Activated naive CD4-positive, alpha-beta T cell treated with anti-CD3 and anti-CD28 coated beads for 36 hours (primary cell): ENCODE measurements at regions not wholly inside any gene's neighbourhood (a gene's known extent, or its start where the extent isn't known, plus 50 kb on each side); places are given as distances from the start of the nearest gene placed in this dataset.

Experiments used
- CTCF ChIA-PET: fragments of 350-600 bp; sonication (Branson Sonifier 250); formaldehyde crosslinking; loops from one replicate; lab custom pipeline; 2021; ENCODE audit warnings: antibody characterized with exemption; lab: Charles Lee
- DNase-seq: peaks from one replicate; pipeline ENCODE4 v3.0.0-alpha.2; 2020
- H3K27ac Mint-ChIP-seq: one replicate; pipeline ENCODE4 v1.8.0; 2021; ENCODE audit warnings: mild to moderate bottlenecking, mixed read lengths
- H3K27me3 Mint-ChIP-seq: one replicate; pipeline ENCODE4 v1.8.0; 2021; ENCODE audit warnings: low read depth, mixed read lengths
- H3K36me3 Mint-ChIP-seq: one replicate; pipeline ENCODE4 v1.8.0; 2021; ENCODE audit warnings: low read depth, mixed read lengths
- H3K4me1 Mint-ChIP-seq: one replicate; pipeline ENCODE4 v1.8.0; 2021; ENCODE audit warnings: low read depth, mixed read lengths
- H3K4me3 Mint-ChIP-seq: one replicate; pipeline ENCODE4 v1.8.0; 2021; ENCODE audit warnings: mild to moderate bottlenecking, moderate library complexity, mixed read lengths
- H3K9me3 Mint-ChIP-seq: one replicate; pipeline ENCODE4 v1.8.0; 2021; ENCODE audit warnings: mixed read lengths
- intact Hi-C: fragments of 100-400 bp; cut with micrococcal nuclease; formaldehyde crosslinking; loops from one replicate; pipeline ENCODE4 v1.15.1; 2023

GRCh38 chr4:93957186-93957585 is 128.6 kb downstream of the ATOH1 start:
- Mint-ChIP-seq H3K4me3 (no peak overlapping the region), H3K4me1 (no peaks in the 10 kb centered on the region), H3K27ac (no peak overlapping the region), H3K36me3 (no peaks in the 10 kb centered on the region), H3K9me3 (peaks cover 6% of the 10 kb centered on the region), H3K27me3 (no peaks in the 10 kb centered on the region)
- intact Hi-C loops = no loop called here
- CTCF ChIA-PET = no interaction called here
- DNase-seq = no peak

GRCh38 chr4:93960450-93960849 is 131.9 kb downstream of the ATOH1 start:
- no peak for DNase-seq
- Mint-ChIP-seq H3K9me3 (peaks cover 6% of the 10 kb centered on the region), H3K27me3 (no peaks in the 10 kb centered on the region), H3K36me3 (no peaks in the 10 kb centered on the region), H3K27ac (no peak overlapping the region), H3K4me1 (no peaks in the 10 kb centered on the region), H3K4me3 (no peak overlapping the region)
- intact Hi-C loops = no loop called here
- CTCF ChIA-PET = no interaction called here

GRCh38 chr4:93960916-93961315 is 132.4 kb downstream of the ATOH1 start:
- Mint-ChIP-seq H3K36me3 (no peaks in the 10 kb centered on the region), H3K9me3 (peaks cover 6% of the 10 kb centered on the region), H3K27ac (no peak overlapping the region), H3K4me3 (no peak overlapping the region), H3K4me1 (no peaks in the 10 kb centered on the region), H3K27me3 (no peaks in the 10 kb centered on the region)
- CTCF ChIA-PET = no interaction called here
- intact Hi-C loops = no loop called here
- DNase-seq = no peak

GRCh38 chr4:93981594-93981993 is 153.0 kb downstream of the ATOH1 start:
- H3K36me3 Mint-ChIP-seq = no peaks in the 10 kb centered on the region
- H3K4me3 Mint-ChIP-seq = no peak overlapping the region
- peaks cover 3% of the 10 kb centered on the region for H3K27me3 Mint-ChIP-seq
- no peaks in the 10 kb centered on the region for H3K4me1 Mint-ChIP-seq
- intact Hi-C loops = no loop called here
- no peak overlapping the region for H3K27ac Mint-ChIP-seq
- CTCF ChIA-PET = no interaction called here
- peaks cover 5% of the 10 kb centered on the region for H3K9me3 Mint-ChIP-seq
- no peak for DNase-seq

- Mint-ChIP-seq H3K9me3 (peaks cover 6% of the 10 kb centered on the region), H3K4me1 (no peaks in the 10 kb centered on the region), H3K4me3 (no peak overlapping the region), H3K27me3 (peaks cover 3% of the 10 kb centered on the region), H3K36me3 (no peaks in the 10 kb centered on the region), H3K27ac (no peak overlapping the region)
- intact Hi-C loops = no loop called here
- no peak for DNase-seq
- CTCF ChIA-PET = no interaction called here
These were observed 153.7 kb downstream of the ATOH1 start for GRCh38 chr4:93982255-93982654.

- CTCF ChIA-PET = no interaction called here
- H3K27ac Mint-ChIP-seq = no peak overlapping the region
- peaks cover 6% of the 10 kb centered on the region for H3K9me3 Mint-ChIP-seq
- no peak for DNase-seq
- no peaks in the 10 kb centered on the region for H3K36me3 Mint-ChIP-seq
- peaks cover 3% of the 10 kb centered on the region for H3K27me3 Mint-ChIP-seq
- H3K4me3 Mint-ChIP-seq = no peak overlapping the region
- no peaks in the 10 kb centered on the region for H3K4me1 Mint-ChIP-seq
- intact Hi-C loops = no loop called here
These were observed 154.6 kb downstream of the ATOH1 start for GRCh38 chr4:93983140-93983539.

- Mint-ChIP-seq H3K9me3 (no peaks in the 10 kb centered on the region), H3K27ac (no peak overlapping the region), H3K36me3 (no peaks in the 10 kb centered on the region), H3K4me1 (no peaks in the 10 kb centered on the region), H3K27me3 (no peaks in the 10 kb centered on the region), H3K4me3 (no peak overlapping the region)
- CTCF ChIA-PET = no interaction called here
- intact Hi-C loops = no loop called here
- no peak for DNase-seq
These were observed 165.8 kb downstream of the ATOH1 start for GRCh38 chr4:93994175-93994994.

- Mint-ChIP-seq H3K4me1 (no peaks in the 10 kb centered on the region), H3K9me3 (peaks cover 1% of the 10 kb centered on the region), H3K27ac (no peak overlapping the region), H3K27me3 (no peaks in the 10 kb centered on the region), H3K36me3 (no peaks in the 10 kb centered on the region), H3K4me3 (no peak overlapping the region)
- DNase-seq = no peak
- intact Hi-C loops = no loop called here
- CTCF ChIA-PET = no interaction called here
These were observed 168.3 kb downstream of the ATOH1 start for GRCh38 chr4:93996895-93997294.

- CTCF ChIA-PET = no interaction called here
- intact Hi-C loops = no loop called here
- Mint-ChIP-seq H3K9me3 (peaks cover 1% of the 10 kb centered on the region), H3K27ac (no peak overlapping the region), H3K27me3 (no peaks in the 10 kb centered on the region), H3K4me1 (no peaks in the 10 kb centered on the region), H3K36me3 (no peaks in the 10 kb centered on the region), H3K4me3 (no peak overlapping the region)
- DNase-seq = no peak
These were observed 172.0 kb downstream of the ATOH1 start for GRCh38 chr4:94000559-94000958.

- no peak for DNase-seq
- no peaks in the 10 kb centered on the region for H3K4me1 Mint-ChIP-seq
- CTCF ChIA-PET = no interaction called here
- no peak overlapping the region for H3K27ac Mint-ChIP-seq
- no peaks in the 10 kb centered on the region for H3K27me3 Mint-ChIP-seq
- intact Hi-C loops = no loop called here
- no peaks in the 10 kb centered on the region for H3K9me3 Mint-ChIP-seq
- H3K36me3 Mint-ChIP-seq = no peaks in the 10 kb centered on the region
- H3K4me3 Mint-ChIP-seq = no peak overlapping the region
These were observed 178.4 kb downstream of the ATOH1 start for GRCh38 chr4:94006932-94007331.

GRCh38 chr4:94011190-94011589 is 182.6 kb downstream of the ATOH1 start:
- intact Hi-C loops = no loop called here
- no peak overlapping the region for H3K27ac Mint-ChIP-seq
- no peak overlapping the region for H3K4me3 Mint-ChIP-seq
- no peaks in the 10 kb centered on the region for H3K27me3 Mint-ChIP-seq
- H3K4me1 Mint-ChIP-seq = no peaks in the 10 kb centered on the region
- CTCF ChIA-PET = no interaction called here
- peaks cover 8% of the 10 kb centered on the region for H3K9me3 Mint-ChIP-seq
- H3K36me3 Mint-ChIP-seq = no peaks in the 10 kb centered on the region
- no peak for DNase-seq

- Mint-ChIP-seq H3K27ac (no peak overlapping the region), H3K36me3 (no peaks in the 10 kb centered on the region)
These were observed 186.1 kb downstream of the ATOH1 start for GRCh38 chr4:94014484-94015136.

GRCh38 chr4:94015956-94016355 is 187.4 kb downstream of the ATOH1 start:
- no peaks in the 10 kb centered on the region for H3K36me3 Mint-ChIP-seq
- intact Hi-C loops = no loop called here
- no peak overlapping the region for H3K4me3 Mint-ChIP-seq
- peaks cover 8% of the 10 kb centered on the region for H3K9me3 Mint-ChIP-seq
- no peaks in the 10 kb centered on the region for H3K27me3 Mint-ChIP-seq
- CTCF ChIA-PET = no interaction called here
- H3K4me1 Mint-ChIP-seq = no peaks in the 10 kb centered on the region
- H3K27ac Mint-ChIP-seq = no peak overlapping the region
- no peak for DNase-seq

More at GRCh38 chr4:94014484-94015136, 186.1 kb downstream of the ATOH1 start:
- no peak overlapping the region for H3K4me3 Mint-ChIP-seq
- DNase-seq = no peak
- CTCF ChIA-PET = no interaction called here
- H3K4me1 Mint-ChIP-seq = no peaks in the 10 kb centered on the region
- H3K9me3 Mint-ChIP-seq = peaks cover 8% of the 10 kb centered on the region
- intact Hi-C loops = no loop called here
- H3K27me3 Mint-ChIP-seq = no peaks in the 10 kb centered on the region
